Esophagus muscularis mucosa (tissue), 4 donors: ENCODE measurements at regions not wholly inside any gene's neighbourhood (a gene's known extent, or its start where the extent isn't known, plus 50 kb on each side); places are given as distances from the start of the nearest gene placed in this dataset.

Experiments used
- DNase-seq: peaks from one replicate; pipeline ENCODE4 v3.0.0-alpha.2; 2017; ENCODE audit errors: extremely low spot score
- H3K27ac ChIP-seq, 4 donors: fragments of 200-600 bp; sonication (generic); replicated peaks in 1 of 4; 1 replicate in 3 of 4; 2 replicates in 1 of 4; pipeline ENCODE4 v1.5.1; 2016 to 2019; ENCODE audit warnings: mild to moderate bottlenecking in 1 of 4
- H3K27me3 ChIP-seq, 4 donors: fragments of 200-600 bp; sonication (generic); one replicate each; pipeline versions ENCODE4 v1.5.1 to v1.6.0; 2016 to 2019
- H3K36me3 ChIP-seq, 4 donors: fragments of 200-600 bp; sonication (generic); one replicate each; pipeline ENCODE4 v1.5.1; 2016 to 2019
- H3K4me1 ChIP-seq, 4 donors: fragments of 200-600 bp; sonication (generic); one replicate each; pipeline ENCODE4 v1.5.1; 2016 to 2019
- H3K4me3 ChIP-seq, 4 donors: fragments of 200-600 bp; sonication (generic); 1 replicate in 2 of 4; 2 replicates in 2 of 4; pipeline ENCODE4 v1.5.1; 2016 to 2019; ENCODE audit warnings: mild to moderate bottlenecking in 4 of 4, moderate library complexity in 1 of 4
- H3K9me3 ChIP-seq, 4 donors: fragments of 200-600 bp; sonication (generic); 1 replicate in 3 of 4; 2 replicates in 1 of 4; pipeline ENCODE4 v1.5.1; 2016 to 2019
- CTCF ChIP-seq, 3 experiments: fragments of 200-600 bp in 2 of 3; fragments of 450-650 bp in 1 of 3; sonication (generic) in 2 of 3; IDR thresholded peaks; one replicate each; pipeline ENCODE4 v1.5.1; 2017 to 2019; ENCODE audit warnings: antibody characterized with exemption in 3 of 3, mild to moderate bottlenecking in 2 of 3, moderate library complexity in 1 of 3
- EP300 ChIP-seq: sonication (generic); formaldehyde crosslinking; IDR thresholded peaks from one replicate; pipeline ENCODE4 v1.6.1; 2017; ENCODE audit warnings: antibody characterized with exemption
- POLR2A ChIP-seq: fragments of 450-650 bp; IDR thresholded peaks from one replicate; pipeline ENCODE4 v1.6.1; 2017; ENCODE audit warnings: antibody characterized with exemption, moderate library complexity, mild to moderate bottlenecking, low read depth
- POLR2AphosphoS5 ChIP-seq, 2 donors: sonication (generic); formaldehyde crosslinking; IDR thresholded peaks; one replicate each; pipeline ENCODE4 v1.6.1; 2017; ENCODE audit warnings: antibody characterized with exemption in 2 of 2
- WGBS: methylation state at CpG from one replicate; pipeline ENCODE4 v1.1.5; 2018; 5-methylcytosine and 5-hydroxymethylcytosine counted together
- intact Hi-C: fragments of 100-400 bp; cut with DNase I; formaldehyde crosslinking; loops from one replicate; pipeline ENCODE4 v1.15.1; 2023

- Histone ChIP-seq H3K27me3 (no peaks in the 10 kb centered on the region), H3K4me3 (no peak overlapping the region), H3K36me3 (no peaks in the 10 kb centered on the region), H3K27ac (no peak overlapping the region), H3K4me1 (no peaks in the 10 kb centered on the region), H3K9me3 (peaks cover 0 to 6% (median 0%) of the 10 kb centered on the region in 4 donors)
- intact Hi-C loops, result no loop called here
- DNase-seq, result no peak
- TF ChIP-seq POLR2A (no peak), EP300 (no peak), CTCF (IDR thresholded peaks at IDR 0.05) (no peak), POLR2AphosphoS5 (IDR thresholded peaks at IDR 0.05) (no peak)
- 81% methylated on average over 4 of the region's 4 CpGs for WGBS
These were observed 102.1 kb upstream of the LNX1 start for GRCh38 chr4:53693408-53693807.

GRCh38 chr4:53688186-53688790, 97.0 kb upstream of the LNX1 start:
- intact Hi-C loops, result no loop called here
- Histone ChIP-seq H3K4me1 (no peaks in the 10 kb centered on the region), H3K27ac (no peak overlapping the region), H3K4me3 (no peak overlapping the region), H3K36me3 (no peaks in the 10 kb centered on the region), H3K27me3 (no peaks in the 10 kb centered on the region), H3K9me3 (no peaks in the 10 kb centered on the region)
- no peak for TF ChIP-seq POLR2A
- TF ChIP-seq EP300, result no peak
- TF ChIP-seq CTCF (IDR thresholded peaks at IDR 0.05), result no peak
- WGBS, result 46% methylated on average over 2 of the region's 2 CpGs
- no peak for DNase-seq

GRCh38 chr4:53686521-53686920, 95.2 kb upstream of the LNX1 start:
- intact Hi-C loops, result no loop called here
- Histone ChIP-seq H3K27ac (no peak overlapping the region), H3K4me1 (no peaks in the 10 kb centered on the region), H3K27me3 (no peaks in the 10 kb centered on the region), H3K9me3 (no peaks in the 10 kb centered on the region), H3K36me3 (no peaks in the 10 kb centered on the region), H3K4me3 (no peak overlapping the region)
- DNase-seq, result no peak
- TF ChIP-seq POLR2A (no peak), EP300 (no peak), CTCF (IDR thresholded peaks at IDR 0.05) (no peak), POLR2AphosphoS5 (IDR thresholded peaks at IDR 0.05) (no peak)
- WGBS, result 83% methylated on average over 1 of the region's 1 CpG

- TF ChIP-seq CTCF (IDR thresholded peaks at IDR 0.05), result no peak
- no peak for TF ChIP-seq EP300
- TF ChIP-seq POLR2AphosphoS5 (IDR thresholded peaks at IDR 0.05), result no peak
- no peak for TF ChIP-seq POLR2A
- no peaks in the 10 kb centered on the region for H3K36me3 ChIP-seq
- H3K27ac ChIP-seq, result no peak overlapping the region
- intact Hi-C loops, result no loop called here
- H3K27me3 ChIP-seq, result no peaks in the 10 kb centered on the region
- H3K4me3 ChIP-seq, result no peak overlapping the region
- WGBS, result 61% methylated on average over 6 of the region's 6 CpGs
- no peaks in the 10 kb centered on the region for H3K9me3 ChIP-seq
- no peaks in the 10 kb centered on the region for H3K4me1 ChIP-seq
- no peak for DNase-seq
These were observed 93.1 kb upstream of the LNX1 start for GRCh38 chr4:53684136-53685130.
